ENCODE measurements at regions not wholly inside any gene's neighbourhood (a gene's known extent, or its start where the extent isn't known, plus 50 kb on each side); places are given as distances from the start of the nearest gene placed in this dataset.

DNA sequence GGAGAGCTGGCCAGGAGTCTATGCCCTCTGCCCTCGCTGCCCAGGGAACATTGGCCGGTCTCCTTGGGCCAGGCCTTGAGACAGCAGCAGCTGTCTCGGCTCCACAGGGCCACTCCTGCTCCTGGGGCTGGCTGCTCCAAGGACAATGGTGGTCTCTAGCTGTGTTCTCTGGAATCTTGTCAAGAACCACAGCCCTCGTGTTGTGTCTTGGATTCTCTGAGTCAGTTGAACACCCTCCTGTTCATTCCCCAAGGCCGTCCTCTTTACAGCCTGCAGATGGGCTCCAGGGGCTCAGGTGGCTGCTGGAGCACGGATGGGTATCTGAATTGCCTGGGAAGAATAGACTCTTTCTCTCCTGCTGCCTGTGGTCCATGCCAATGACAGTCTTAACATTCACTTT, 511.1 kb downstream of the GLRX3 start:
- TF ChIP-seq POLR2A (IDR thresholded peaks at IDR 0.05), result no peak
- TF ChIP-seq, protein P1, sequence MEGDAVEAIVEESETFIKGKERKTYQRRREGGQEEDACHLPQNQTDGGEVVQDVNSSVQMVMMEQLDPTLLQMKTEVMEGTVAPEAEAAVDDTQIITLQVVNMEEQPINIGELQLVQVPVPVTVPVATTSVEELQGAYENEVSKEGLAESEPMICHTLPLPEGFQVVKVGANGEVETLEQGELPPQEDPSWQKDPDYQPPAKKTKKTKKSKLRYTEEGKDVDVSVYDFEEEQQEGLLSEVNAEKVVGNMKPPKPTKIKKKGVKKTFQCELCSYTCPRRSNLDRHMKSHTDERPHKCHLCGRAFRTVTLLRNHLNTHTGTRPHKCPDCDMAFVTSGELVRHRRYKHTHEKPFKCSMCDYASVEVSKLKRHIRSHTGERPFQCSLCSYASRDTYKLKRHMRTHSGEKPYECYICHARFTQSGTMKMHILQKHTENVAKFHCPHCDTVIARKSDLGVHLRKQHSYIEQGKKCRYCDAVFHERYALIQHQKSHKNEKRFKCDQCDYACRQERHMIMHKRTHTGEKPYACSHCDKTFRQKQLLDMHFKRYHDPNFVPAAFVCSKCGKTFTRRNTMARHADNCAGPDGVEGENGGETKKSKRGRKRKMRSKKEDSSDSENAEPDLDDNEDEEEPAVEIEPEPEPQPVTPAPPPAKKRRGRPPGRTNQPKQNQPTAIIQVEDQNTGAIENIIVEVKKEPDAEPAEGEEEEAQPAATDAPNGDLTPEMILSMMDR (IDR thresholded peaks at IDR 0.05), result no peak

Data from ovary (tissue), 3 donors.